H1 (cell line): ENCODE measurements at regions not wholly inside any gene's neighbourhood (a gene's known extent, or its start where the extent isn't known, plus 50 kb on each side); places are given as distances from the start of the nearest gene placed in this dataset.

ENCODE experiments used
- BACH1 ChIP-seq: IDR thresholded peaks from 2 replicates; pipeline ENCODE4 v1.6.1; 2012; ENCODE audit warnings: low read length, improper control_type of control experiment
- EZH2 ChIP-seq: fragments of 200-600 bp; sonication (generic); IDR thresholded peaks from 2 replicates; pipeline ENCODE4 v1.7.1; 2012; ENCODE audit warnings: low read depth, mild to moderate bottlenecking, moderate library complexity, low read length, inconsistent platforms; ENCODE audit not compliant: severe bottlenecking
- MAFK ChIP-seq: IDR thresholded peaks from 2 replicates; pipeline ENCODE4 v1.6.1; 2012; ENCODE audit warnings: low read depth, mild to moderate bottlenecking, improper control_type of control experiment, low read length
- POLR2A ChIP-seq, 2 experiments: IDR thresholded peaks; 1 replicate in 1 of 2; 2 replicates in 1 of 2; pipeline ENCODE4 v1.6.1; 2011; ENCODE audit warnings: low read depth in 2 of 2, low read length in 2 of 2, mild to moderate bottlenecking in 2 of 2; ENCODE audit errors: control extremely low read depth in 1 of 2
- POLR2AphosphoS5 ChIP-seq: IDR thresholded peaks from 2 replicates; pipeline ENCODE4 v1.6.1; 2011; ENCODE audit warnings: low read depth, low read length
- TF ChIP-seq, protein P1 (sequence below), 3 experiments: IDR thresholded peaks; 1 replicate in 2 of 3; 2 replicates in 1 of 3; pipeline versions ENCODE4 v1.5.1 to v1.6.1; 2011; ENCODE audit warnings: low read length in 3 of 3, mild to moderate bottlenecking in 3 of 3, inconsistent platforms in 2 of 3, low read depth in 1 of 3, moderate library complexity in 1 of 3; ENCODE audit not compliant: insufficient read depth in 1 of 3; ENCODE audit errors: control extremely low read depth in 1 of 3
- TF ChIP-seq, protein P2 (sequence below): IDR thresholded peaks from 2 replicates; pipeline ENCODE4 v1.6.1; 2012; ENCODE audit warnings: low read length, inconsistent platforms
- TF ChIP-seq, protein P3 (sequence below): IDR thresholded peaks from 2 replicates; pipeline ENCODE4 v1.6.1; 2011; ENCODE audit warnings: low read length, improper control_type of control experiment

DNA sequence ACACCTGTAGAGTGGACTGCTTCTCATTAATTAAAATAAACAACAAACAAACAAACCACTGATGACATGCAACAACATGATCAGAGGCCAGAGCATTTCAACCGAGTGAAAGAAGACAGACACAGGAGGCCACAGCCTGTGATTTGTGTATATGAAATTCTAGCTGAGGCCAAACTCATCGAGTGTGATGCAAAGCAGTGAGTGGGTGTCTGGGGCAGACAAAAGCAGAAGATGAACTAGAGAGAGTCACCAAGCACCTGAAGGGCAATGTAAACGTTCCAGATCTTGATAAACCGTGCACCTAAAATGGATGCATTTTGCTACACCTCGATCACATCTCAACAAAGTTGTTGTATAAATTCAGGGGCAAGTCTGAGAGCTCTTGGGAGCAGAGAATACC lies 108.4 kb downstream of the KLF6 start:
- no peak for TF ChIP-seq POLR2A (IDR thresholded peaks at IDR 0.05; ENCODE audit: control extremely low read depth in 1 of 2, low read depth in 2 of 2, low read length in 2 of 2)
- TF ChIP-seq, protein P1, sequence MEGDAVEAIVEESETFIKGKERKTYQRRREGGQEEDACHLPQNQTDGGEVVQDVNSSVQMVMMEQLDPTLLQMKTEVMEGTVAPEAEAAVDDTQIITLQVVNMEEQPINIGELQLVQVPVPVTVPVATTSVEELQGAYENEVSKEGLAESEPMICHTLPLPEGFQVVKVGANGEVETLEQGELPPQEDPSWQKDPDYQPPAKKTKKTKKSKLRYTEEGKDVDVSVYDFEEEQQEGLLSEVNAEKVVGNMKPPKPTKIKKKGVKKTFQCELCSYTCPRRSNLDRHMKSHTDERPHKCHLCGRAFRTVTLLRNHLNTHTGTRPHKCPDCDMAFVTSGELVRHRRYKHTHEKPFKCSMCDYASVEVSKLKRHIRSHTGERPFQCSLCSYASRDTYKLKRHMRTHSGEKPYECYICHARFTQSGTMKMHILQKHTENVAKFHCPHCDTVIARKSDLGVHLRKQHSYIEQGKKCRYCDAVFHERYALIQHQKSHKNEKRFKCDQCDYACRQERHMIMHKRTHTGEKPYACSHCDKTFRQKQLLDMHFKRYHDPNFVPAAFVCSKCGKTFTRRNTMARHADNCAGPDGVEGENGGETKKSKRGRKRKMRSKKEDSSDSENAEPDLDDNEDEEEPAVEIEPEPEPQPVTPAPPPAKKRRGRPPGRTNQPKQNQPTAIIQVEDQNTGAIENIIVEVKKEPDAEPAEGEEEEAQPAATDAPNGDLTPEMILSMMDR (IDR thresholded peaks at IDR 0.05; ENCODE audit: control extremely low read depth in 1 of 3, insufficient read depth in 1 of 3, low read depth in 1 of 3, low read length in 3 of 3), result no peak
- TF ChIP-seq BACH1, result no peak
- TF ChIP-seq, protein P2, sequence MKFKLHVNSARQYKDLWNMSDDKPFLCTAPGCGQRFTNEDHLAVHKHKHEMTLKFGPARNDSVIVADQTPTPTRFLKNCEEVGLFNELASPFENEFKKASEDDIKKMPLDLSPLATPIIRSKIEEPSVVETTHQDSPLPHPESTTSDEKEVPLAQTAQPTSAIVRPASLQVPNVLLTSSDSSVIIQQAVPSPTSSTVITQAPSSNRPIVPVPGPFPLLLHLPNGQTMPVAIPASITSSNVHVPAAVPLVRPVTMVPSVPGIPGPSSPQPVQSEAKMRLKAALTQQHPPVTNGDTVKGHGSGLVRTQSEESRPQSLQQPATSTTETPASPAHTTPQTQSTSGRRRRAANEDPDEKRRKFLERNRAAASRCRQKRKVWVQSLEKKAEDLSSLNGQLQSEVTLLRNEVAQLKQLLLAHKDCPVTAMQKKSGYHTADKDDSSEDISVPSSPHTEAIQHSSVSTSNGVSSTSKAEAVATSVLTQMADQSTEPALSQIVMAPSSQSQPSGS, result no peak
- TF ChIP-seq EZH2, result no peak
- TF ChIP-seq, protein P3, sequence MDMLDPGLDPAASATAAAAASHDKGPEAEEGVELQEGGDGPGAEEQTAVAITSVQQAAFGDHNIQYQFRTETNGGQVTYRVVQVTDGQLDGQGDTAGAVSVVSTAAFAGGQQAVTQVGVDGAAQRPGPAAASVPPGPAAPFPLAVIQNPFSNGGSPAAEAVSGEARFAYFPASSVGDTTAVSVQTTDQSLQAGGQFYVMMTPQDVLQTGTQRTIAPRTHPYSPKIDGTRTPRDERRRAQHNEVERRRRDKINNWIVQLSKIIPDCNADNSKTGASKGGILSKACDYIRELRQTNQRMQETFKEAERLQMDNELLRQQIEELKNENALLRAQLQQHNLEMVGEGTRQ, result no peak
- TF ChIP-seq MAFK, result no peak
- no peak for TF ChIP-seq POLR2AphosphoS5
